Vagina (tissue), 2 donors: ENCODE measurements at regions not wholly inside any gene's neighbourhood (a gene's known extent, or its start where the extent isn't known, plus 50 kb on each side); places are given as distances from the start of the nearest gene placed in this dataset.

Experiments
- DNase-seq, 2 donors: peaks; one replicate each; pipeline ENCODE4 v3.0.0-alpha.2; 2017; ENCODE audit errors: extremely low spot score in 2 of 2
- H3K27ac ChIP-seq: fragments of 200-600 bp; sonication (generic); one replicate; pipeline ENCODE4 v1.5.1; 2019
- H3K27me3 ChIP-seq: fragments of 200-600 bp; sonication (generic); one replicate; pipeline ENCODE4 v1.5.1; 2019
- H3K36me3 ChIP-seq, 2 donors: fragments of 200-600 bp; sonication (generic); one replicate each; pipeline ENCODE4 v1.5.1; 2017 to 2019
- H3K4me1 ChIP-seq: fragments of 200-600 bp; sonication (generic); one replicate; pipeline ENCODE4 v1.5.1; 2019
- H3K4me3 ChIP-seq, 2 donors: fragments of 200-600 bp; sonication (generic); 1 replicate in 1 of 2; 2 replicates in 1 of 2; pipeline ENCODE4 v1.5.1; 2016 to 2019
- H3K9me3 ChIP-seq: fragments of 200-600 bp; sonication (generic); one replicate; pipeline ENCODE4 v1.5.1; 2019
- CTCF ChIP-seq, 3 experiments: fragments of 450-650 bp in 2 of 3; fragments of 200-600 bp in 1 of 3; sonication (generic) in 1 of 3; IDR thresholded peaks; one replicate each; pipeline ENCODE4 v1.5.1; 2017 to 2019; ENCODE audit warnings: antibody characterized with exemption in 3 of 3, mild to moderate bottlenecking in 2 of 3, moderate library complexity in 2 of 3
- POLR2A ChIP-seq, 2 donors: fragments of 450-650 bp; IDR thresholded peaks; one replicate each; pipeline ENCODE4 v1.6.1; 2017; ENCODE audit warnings: antibody characterized with exemption in 2 of 2, mild to moderate bottlenecking in 2 of 2, moderate library complexity in 2 of 2
- POLR2AphosphoS5 ChIP-seq, 2 donors: sonication (generic); formaldehyde crosslinking; IDR thresholded peaks; one replicate each; pipeline ENCODE4 v1.9.0; 2017; ENCODE audit warnings: antibody characterized with exemption in 2 of 2, mild to moderate bottlenecking in 2 of 2, low read depth in 1 of 2; ENCODE audit not compliant: insufficient read depth in 1 of 2
- intact Hi-C: fragments of 100-400 bp; cut with DNase I; formaldehyde crosslinking; loops from one replicate; pipeline ENCODE4 v1.15.1; 2023

DNA sequence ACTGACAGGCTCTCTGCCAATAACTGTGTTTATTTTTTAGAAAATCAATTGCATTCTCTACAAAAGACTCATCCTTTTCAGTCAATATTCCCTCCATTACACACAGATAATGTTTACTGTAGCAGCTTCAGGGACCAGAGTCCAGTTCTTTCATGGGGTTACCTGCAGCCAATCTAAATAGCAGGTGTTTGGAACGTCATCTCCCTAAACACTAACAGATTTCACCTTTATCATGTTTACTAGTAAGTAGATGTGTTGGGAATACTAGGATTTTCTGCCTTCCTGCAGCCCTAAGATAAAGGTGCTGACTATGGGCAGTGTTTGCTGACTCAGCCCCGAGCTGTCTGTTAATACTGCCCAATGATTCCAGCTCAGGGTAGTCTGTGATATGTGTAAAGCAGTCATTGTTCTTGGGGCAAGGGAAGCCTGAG, 447.0 kb downstream of the KIF4B start:
- intact Hi-C loops = no loop called here
- DNase-seq = no peak
- H3K4me3 ChIP-seq = no peak overlapping the region
- no peak overlapping the region for H3K27ac ChIP-seq
- H3K27me3 ChIP-seq = no peaks in the 10 kb centered on the region
- no peak for TF ChIP-seq POLR2AphosphoS5 (IDR thresholded peaks at IDR 0.05; ENCODE audit: insufficient read depth in 1 of 2, low read depth in 1 of 2)
- no peak for TF ChIP-seq CTCF (IDR thresholded peaks at IDR 0.05)
- TF ChIP-seq POLR2A (IDR thresholded peaks at IDR 0.05) = no peak
- H3K4me1 ChIP-seq = no peaks in the 10 kb centered on the region
- no peaks in the 10 kb centered on the region for H3K36me3 ChIP-seq
- H3K9me3 ChIP-seq = no peaks in the 10 kb centered on the region

GRCh38 chr5:155461304-155461703, 447.7 kb downstream of the KIF4B start:
- TF ChIP-seq POLR2AphosphoS5 (IDR thresholded peaks at IDR 0.05; ENCODE audit: insufficient read depth in 1 of 2, low read depth in 1 of 2) (no peak), CTCF (IDR thresholded peaks at IDR 0.05) (no peak), POLR2A (IDR thresholded peaks at IDR 0.05) (no peak)
- no peak for DNase-seq
- Histone ChIP-seq H3K4me1 (no peaks in the 10 kb centered on the region), H3K4me3 (no peak overlapping the region), H3K36me3 (no peaks in the 10 kb centered on the region), H3K27ac (no peak overlapping the region), H3K9me3 (no peaks in the 10 kb centered on the region), H3K27me3 (no peaks in the 10 kb centered on the region)
- intact Hi-C loops = no loop called here

GRCh38 chr5:155466851-155467250, 453.3 kb downstream of the KIF4B start:
- Histone ChIP-seq H3K9me3 (no peaks in the 10 kb centered on the region), H3K4me1 (no peaks in the 10 kb centered on the region), H3K27me3 (no peaks in the 10 kb centered on the region), H3K36me3 (no peaks in the 10 kb centered on the region), H3K27ac (no peak overlapping the region), H3K4me3 (no peak overlapping the region)
- DNase-seq = no peak
- TF ChIP-seq POLR2A (IDR thresholded peaks at IDR 0.05) (no peak), POLR2AphosphoS5 (IDR thresholded peaks at IDR 0.05; ENCODE audit: insufficient read depth in 1 of 2, low read depth in 1 of 2) (no peak)
- intact Hi-C loops = no loop called here

DNA sequence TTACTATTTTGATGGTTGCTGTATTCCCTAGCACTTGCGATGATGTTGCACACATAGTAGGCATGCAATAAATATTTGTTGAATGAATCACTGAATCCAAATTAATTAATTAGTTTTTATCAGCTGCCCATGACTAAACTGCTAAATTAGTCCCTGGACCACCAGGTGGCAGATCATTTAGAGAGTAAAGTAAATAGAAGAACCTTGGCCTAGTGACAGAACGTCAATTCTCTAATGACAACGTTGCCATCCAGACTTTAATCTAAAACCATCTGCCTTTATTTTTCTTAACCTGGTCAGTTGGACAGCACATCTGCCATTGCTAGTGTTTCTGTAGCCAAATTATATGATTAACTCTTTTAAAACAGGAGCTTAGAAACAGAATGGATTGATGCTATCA, 457.5 kb downstream of the KIF4B start:
- intact Hi-C loops = no loop called here
- TF ChIP-seq POLR2A (IDR thresholded peaks at IDR 0.05) (no peak), POLR2AphosphoS5 (IDR thresholded peaks at IDR 0.05; ENCODE audit: insufficient read depth in 1 of 2, low read depth in 1 of 2) (no peak), CTCF (IDR thresholded peaks at IDR 0.05) (no peak)
- no peaks in the 10 kb centered on the region for H3K4me1 ChIP-seq
- no peak overlapping the region for H3K27ac ChIP-seq
- H3K36me3 ChIP-seq = no peaks in the 10 kb centered on the region
- H3K4me3 ChIP-seq = no peak overlapping the region
- no peaks in the 10 kb centered on the region for H3K9me3 ChIP-seq
- DNase-seq = no peak
- H3K27me3 ChIP-seq = no peaks in the 10 kb centered on the region

- Histone ChIP-seq H3K4me3 (no peak overlapping the region), H3K27me3 (no peaks in the 10 kb centered on the region), H3K36me3 (no peaks in the 10 kb centered on the region), H3K27ac (no peak overlapping the region), H3K9me3 (no peaks in the 10 kb centered on the region), H3K4me1 (no peaks in the 10 kb centered on the region)
- TF ChIP-seq POLR2A (IDR thresholded peaks at IDR 0.05) (no peak), POLR2AphosphoS5 (IDR thresholded peaks at IDR 0.05; ENCODE audit: insufficient read depth in 1 of 2, low read depth in 1 of 2) (no peak), CTCF (IDR thresholded peaks at IDR 0.05) (no peak)
- intact Hi-C loops = no loop called here
- no peak for DNase-seq
These were observed 459.2 kb downstream of the KIF4B start for GRCh38 chr5:155472780-155473179.

GRCh38 chr5:155475318-155475717, 461.8 kb downstream of the KIF4B start:
- Histone ChIP-seq H3K36me3 (no peaks in the 10 kb centered on the region), H3K27me3 (no peaks in the 10 kb centered on the region), H3K4me1 (no peaks in the 10 kb centered on the region), H3K4me3 (no peak overlapping the region), H3K27ac (no peak overlapping the region), H3K9me3 (no peaks in the 10 kb centered on the region)
- intact Hi-C loops = no loop called here
- DNase-seq = no peak
- TF ChIP-seq POLR2AphosphoS5 (IDR thresholded peaks at IDR 0.05; ENCODE audit: insufficient read depth in 1 of 2, low read depth in 1 of 2) (no peak), POLR2A (IDR thresholded peaks at IDR 0.05) (no peak), CTCF (IDR thresholded peaks at IDR 0.05) (no peak)
